Gastroesophageal sphincter (tissue), 4 donors: ENCODE measurements at regions not wholly inside any gene's neighbourhood (a gene's known extent, or its start where the extent isn't known, plus 50 kb on each side); places are given as distances from the start of the nearest gene placed in this dataset.

Source experiments
- ATAC-seq: fragments of 150-250 bp; one replicate; pipeline ENCODE4 v1.9.1; 2016; ENCODE audit warnings: mild to moderate bottlenecking, moderate library complexity
- H3K27ac ChIP-seq, 4 donors: fragments of 200-600 bp; sonication (generic) in 3 of 4; 1 replicate in 3 of 4; 2 replicates in 1 of 4; pipeline ENCODE4 v1.5.1; 2016 to 2019
- H3K27me3 ChIP-seq: fragments of 200-600 bp; sonication (generic); one replicate; pipeline ENCODE4 v1.5.1; 2019
- H3K36me3 ChIP-seq, 2 donors: fragments of 200-600 bp; sonication (generic); one replicate each; pipeline ENCODE4 v1.5.1; 2019; ENCODE audit warnings: control low read depth in 1 of 2
- H3K4me1 ChIP-seq, 3 donors: fragments of 200-600 bp; sonication (generic); 1 replicate in 2 of 3; 2 replicates in 1 of 3; pipeline ENCODE4 v1.5.1; 2016 to 2019; ENCODE audit warnings: control low read depth in 2 of 3
- H3K4me3 ChIP-seq, 2 donors: fragments of 200-600 bp; sonication (generic); one replicate each; pipeline ENCODE4 v1.5.1; 2019; ENCODE audit warnings: mild to moderate bottlenecking in 1 of 2, moderate library complexity in 1 of 2
- H3K9me3 ChIP-seq, 3 donors: fragments of 200-600 bp; sonication (generic); one replicate each; pipeline ENCODE4 v1.5.1; 2017 to 2019; ENCODE audit warnings: control low read depth in 2 of 3
- CTCF ChIP-seq, 4 experiments: fragments of 200-600 bp in 2 of 4; fragments of 450-650 bp in 2 of 4; sonication (generic) in 1 of 4; IDR thresholded peaks; one replicate each; pipeline ENCODE4 v1.5.1; 2017 to 2019; ENCODE audit warnings: antibody characterized with exemption in 4 of 4, mild to moderate bottlenecking in 2 of 4, moderate library complexity in 2 of 4
- EP300 ChIP-seq: sonication (generic); formaldehyde crosslinking; IDR thresholded peaks from one replicate; pipeline ENCODE4 v1.6.1; 2017; ENCODE audit warnings: antibody characterized with exemption, mild to moderate bottlenecking
- POLR2A ChIP-seq, 2 donors: fragments of 450-650 bp; IDR thresholded peaks; one replicate each; pipeline ENCODE4 v1.6.1; 2017; ENCODE audit warnings: antibody characterized with exemption in 2 of 2, mild to moderate bottlenecking in 2 of 2, moderate library complexity in 1 of 2
- POLR2AphosphoS5 ChIP-seq: sonication (generic); formaldehyde crosslinking; IDR thresholded peaks from one replicate; pipeline ENCODE4 v1.6.1; 2017; ENCODE audit warnings: antibody characterized with exemption
- WGBS, 2 donors: methylation state at CpG; one replicate each; pipeline ENCODE4 v1.1.5; 2018; ENCODE audit warnings: low coverage in 1 of 2; 5-methylcytosine and 5-hydroxymethylcytosine counted together

GRCh38 chr3:21170964-21171363 lies 580.0 kb downstream of the ZNF385D start:
- WGBS, 2 donors: 90% methylated on average over 1 of the region's 1 CpG; no CpG with 5 or more reads in 1 of the 2 donors
- H3K27me3 ChIP-seq: no peaks in the 10 kb centered on the region
- no peak overlapping the region for H3K4me3 ChIP-seq
- no peak for TF ChIP-seq POLR2AphosphoS5
- no peak for TF ChIP-seq CTCF (IDR thresholded peaks at IDR 0.05)
- no peak for TF ChIP-seq EP300
- no peak for TF ChIP-seq POLR2A (IDR thresholded peaks at IDR 0.05)
- H3K36me3 ChIP-seq: no peaks in the 10 kb centered on the region
- H3K27ac ChIP-seq: no peak overlapping the region
- no peaks in the 10 kb centered on the region for H3K4me1 ChIP-seq
- ATAC-seq: no peak
- peaks cover 0 to 7% (median 0%) of the 10 kb centered on the region in 3 donors for H3K9me3 ChIP-seq

GRCh38 chr3:21169948-21170347 lies 581.1 kb downstream of the ZNF385D start:
- Histone ChIP-seq H3K27me3 (no peaks in the 10 kb centered on the region), H3K9me3 (peaks cover 0 to 6% (median 0%) of the 10 kb centered on the region in 3 donors), H3K36me3 (no peaks in the 10 kb centered on the region), H3K27ac (no peak overlapping the region), H3K4me1 (no peaks in the 10 kb centered on the region), H3K4me3 (no peak overlapping the region)
- ATAC-seq: no peak
- TF ChIP-seq CTCF (IDR thresholded peaks at IDR 0.05) (no peak), EP300 (no peak), POLR2AphosphoS5 (no peak), POLR2A (IDR thresholded peaks at IDR 0.05) (no peak)
- WGBS, 2 donors: 38 to 48% methylated on average over 3 of the region's 3 CpGs

- no peak for ATAC-seq
- H3K4me3 ChIP-seq: no peak overlapping the region
- TF ChIP-seq CTCF (IDR thresholded peaks at IDR 0.05) (no peak), POLR2A (IDR thresholded peaks at IDR 0.05) (no peak), POLR2AphosphoS5 (no peak)
- no peaks in the 10 kb centered on the region for H3K27me3 ChIP-seq
- WGBS, 2 donors: 83 to 88% methylated on average over 2 of the region's 2 CpGs
- H3K4me1 ChIP-seq: no peaks in the 10 kb centered on the region
- H3K36me3 ChIP-seq: no peaks in the 10 kb centered on the region
- no peak overlapping the region for H3K27ac ChIP-seq
- H3K9me3 ChIP-seq: no peaks in the 10 kb centered on the region
These were observed 582.5 kb downstream of the ZNF385D start for GRCh38 chr3:21168471-21168870.

GRCh38 chr3:21163956-21164355 lies 587.1 kb downstream of the ZNF385D start:
- Histone ChIP-seq H3K36me3 (no peaks in the 10 kb centered on the region), H3K4me3 (no peak overlapping the region), H3K27me3 (no peaks in the 10 kb centered on the region), H3K9me3 (no peaks in the 10 kb centered on the region), H3K4me1 (peaks cover 0 to 3% (median 0%) of the 10 kb centered on the region in 3 donors), H3K27ac (no peak overlapping the region)
- WGBS, 2 donors: 82 to 86% methylated on average over 3 of the region's 3 CpGs
- TF ChIP-seq EP300: no peak
- no peak for TF ChIP-seq POLR2AphosphoS5
- TF ChIP-seq CTCF (IDR thresholded peaks at IDR 0.05): no peak
- ATAC-seq: no peak

GRCh38 chr3:21159543-21159906 lies 591.5 kb downstream of the ZNF385D start:
- Histone ChIP-seq H3K4me1 (peaks cover 0 to 6% (median 0%) of the 10 kb centered on the region in 3 donors), H3K27ac (no peak overlapping the region), H3K9me3 (no peaks in the 10 kb centered on the region), H3K36me3 (no peaks in the 10 kb centered on the region), H3K4me3 (no peak overlapping the region), H3K27me3 (no peaks in the 10 kb centered on the region)
- TF ChIP-seq POLR2AphosphoS5 (no peak), EP300 (no peak)
- WGBS, 2 donors: 24 to 32% methylated on average over 2 of the region's 2 CpGs
- ATAC-seq: no peak
